Fibroblast of the aortic adventitia (primary cell): ENCODE measurements at regions not wholly inside any gene's neighbourhood (a gene's known extent, or its start where the extent isn't known, plus 50 kb on each side); places are given as distances from the start of the nearest gene placed in this dataset.

ENCODE experiments used
- DNase-seq: peaks from one replicate; pipeline ENCODE4 v3.0.0-alpha.2; 2010; ENCODE audit warnings: low read depth
- H3K4me3 ChIP-seq: 2 replicates; pipeline ENCODE4 v1.5.1; 2011; ENCODE audit warnings: low read depth, mild to moderate bottlenecking, control low read depth, low read length, moderate library complexity
- CTCF ChIP-seq: IDR thresholded peaks from 2 replicates; pipeline ENCODE4 v1.5.1; 2011; ENCODE audit warnings: mild to moderate bottlenecking, low read length, control low read depth, inconsistent platforms; ENCODE audit not compliant: insufficient read depth

- no peak for DNase-seq
- no peak overlapping the region for H3K4me3 ChIP-seq
- TF ChIP-seq CTCF: no peak
Measured at GRCh38 chr4:126734465-126734864, 898.3 kb upstream of the INTU start.

GRCh38 chr4:126735294-126736132, 897.2 kb upstream of the INTU start:
- DNase-seq: no peak
- H3K4me3 ChIP-seq: no peak overlapping the region
- no peak for TF ChIP-seq CTCF

GRCh38 chr4:126736133-126736518, 896.6 kb upstream of the INTU start:
- no peak for TF ChIP-seq CTCF
- H3K4me3 ChIP-seq: no peak overlapping the region
- no peak for DNase-seq

- TF ChIP-seq CTCF: no peak
- H3K4me3 ChIP-seq: no peak overlapping the region
- DNase-seq: no peak
Measured at GRCh38 chr4:126737899-126738526, 894.7 kb upstream of the INTU start.

GRCh38 chr4:126738527-126738923, 894.2 kb upstream of the INTU start:
- DNase-seq: no peak
- no peak overlapping the region for H3K4me3 ChIP-seq
- no peak for TF ChIP-seq CTCF

GRCh38 chr4:126738926-126739325, 893.8 kb upstream of the INTU start:
- no peak for DNase-seq
- H3K4me3 ChIP-seq: no peak overlapping the region
- no peak for TF ChIP-seq CTCF
